ENCODE measurements at regions not wholly inside any gene's neighbourhood (a gene's known extent, or its start where the extent isn't known, plus 50 kb on each side); places are given as distances from the start of the nearest gene placed in this dataset.

DNA sequence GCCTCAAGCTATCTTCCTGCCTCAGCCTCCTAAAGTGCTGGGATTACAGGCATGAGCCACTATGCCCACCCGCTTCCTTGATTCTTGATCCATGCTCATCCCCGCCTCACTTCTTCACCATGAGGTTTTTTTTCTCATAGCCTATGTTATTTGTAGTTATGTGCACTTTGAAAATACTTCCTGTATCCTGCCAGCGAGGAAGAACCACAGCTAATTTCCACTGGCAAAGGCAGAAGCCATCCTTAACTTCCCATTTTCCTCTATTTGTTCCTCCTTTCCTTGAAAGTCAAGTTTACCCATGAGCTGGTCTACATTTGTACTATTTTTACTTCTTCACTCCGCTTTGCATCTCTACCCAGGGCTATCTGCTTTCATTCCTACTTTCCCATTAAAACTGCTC lies 189.7 kb upstream of the ZFHX3 start:
- no peak for TF ChIP-seq POLR2A (IDR thresholded peaks at IDR 0.05; ENCODE audit: low read depth, low read length)
- no peak for TF ChIP-seq POLR2AphosphoS5 (IDR thresholded peaks at IDR 0.05; ENCODE audit: low read depth, low read length)
- no peak for TF ChIP-seq TAF1 (IDR thresholded peaks at IDR 0.05; ENCODE audit: borderline replicate concordance, low read depth, low read length)
